ENCODE measurements at regions not wholly inside any gene's neighbourhood (a gene's known extent, or its start where the extent isn't known, plus 50 kb on each side); places are given as distances from the start of the nearest gene placed in this dataset.

DNA sequence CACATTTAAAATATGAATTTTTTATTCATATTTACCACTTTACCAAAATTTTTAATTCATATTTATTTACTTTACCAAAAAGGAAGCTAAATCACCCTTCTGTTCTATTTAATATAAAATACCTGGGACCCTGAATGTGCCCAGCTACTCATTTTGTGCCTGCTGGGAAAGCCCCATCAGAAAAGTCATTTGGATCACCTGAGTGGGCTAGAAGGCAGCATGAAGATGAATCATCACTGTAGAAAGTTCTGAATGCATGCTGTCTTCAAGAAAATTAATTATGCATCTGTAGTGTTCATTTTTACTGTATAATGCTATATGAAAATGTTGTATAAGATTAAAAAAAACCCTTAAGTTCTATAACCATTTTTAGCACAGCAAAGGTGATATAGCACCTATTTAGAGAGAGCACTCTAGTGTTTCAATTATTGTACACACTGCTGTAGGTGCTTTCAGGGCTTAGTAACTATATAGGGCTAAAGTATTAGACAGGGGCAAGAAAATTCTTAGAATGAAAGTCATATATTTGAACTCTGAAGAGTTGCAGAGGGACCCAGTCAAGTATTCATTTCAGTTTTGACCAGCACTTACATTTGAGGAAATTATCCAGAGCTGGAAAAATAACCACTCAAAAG lies 175.1 kb downstream of the NFKBIZ start:
- no peaks in the 10 kb centered on the region for H3K36me3 ChIP-seq (replicated peaks; ENCODE audit: insufficient read depth, low read depth)
- H3K4me1 ChIP-seq (ENCODE audit: insufficient read depth), result no peaks in the 10 kb centered on the region
- H3K27ac ChIP-seq, result no peak overlapping the region
- no peaks in the 10 kb centered on the region for H3K27me3 ChIP-seq
- no peak overlapping the region for H3K4me3 ChIP-seq
- no peaks in the 10 kb centered on the region for H4K20me1 ChIP-seq (ENCODE audit: insufficient read depth, poor library complexity, severe bottlenecking)
- no peaks in the 10 kb centered on the region for H3K9me2 ChIP-seq (replicated peaks; ENCODE audit: insufficient read depth)
- no peaks in the 10 kb centered on the region for H3K79me2 ChIP-seq
- no peak for DNase-seq (ENCODE audit: low spot score)
- H2AFZ ChIP-seq, result no peak overlapping the region
- H3K9me3 ChIP-seq (ENCODE audit: low read depth), result no peaks in the 10 kb centered on the region
- no peak overlapping the region for H3K4me2 ChIP-seq
- TF ChIP-seq EZH2 (IDR thresholded peaks at IDR 0.05; ENCODE audit: borderline replicate concordance), result no peak
- TF ChIP-seq, protein P1, sequence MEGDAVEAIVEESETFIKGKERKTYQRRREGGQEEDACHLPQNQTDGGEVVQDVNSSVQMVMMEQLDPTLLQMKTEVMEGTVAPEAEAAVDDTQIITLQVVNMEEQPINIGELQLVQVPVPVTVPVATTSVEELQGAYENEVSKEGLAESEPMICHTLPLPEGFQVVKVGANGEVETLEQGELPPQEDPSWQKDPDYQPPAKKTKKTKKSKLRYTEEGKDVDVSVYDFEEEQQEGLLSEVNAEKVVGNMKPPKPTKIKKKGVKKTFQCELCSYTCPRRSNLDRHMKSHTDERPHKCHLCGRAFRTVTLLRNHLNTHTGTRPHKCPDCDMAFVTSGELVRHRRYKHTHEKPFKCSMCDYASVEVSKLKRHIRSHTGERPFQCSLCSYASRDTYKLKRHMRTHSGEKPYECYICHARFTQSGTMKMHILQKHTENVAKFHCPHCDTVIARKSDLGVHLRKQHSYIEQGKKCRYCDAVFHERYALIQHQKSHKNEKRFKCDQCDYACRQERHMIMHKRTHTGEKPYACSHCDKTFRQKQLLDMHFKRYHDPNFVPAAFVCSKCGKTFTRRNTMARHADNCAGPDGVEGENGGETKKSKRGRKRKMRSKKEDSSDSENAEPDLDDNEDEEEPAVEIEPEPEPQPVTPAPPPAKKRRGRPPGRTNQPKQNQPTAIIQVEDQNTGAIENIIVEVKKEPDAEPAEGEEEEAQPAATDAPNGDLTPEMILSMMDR (IDR thresholded peaks at IDR 0.05; ENCODE audit: poor library complexity), result no peak
- no peak for TF ChIP-seq EZH2phosphoT487 (IDR thresholded peaks at IDR 0.05; ENCODE audit: low read depth, severe bottlenecking, unreplicated experiment)

DNA sequence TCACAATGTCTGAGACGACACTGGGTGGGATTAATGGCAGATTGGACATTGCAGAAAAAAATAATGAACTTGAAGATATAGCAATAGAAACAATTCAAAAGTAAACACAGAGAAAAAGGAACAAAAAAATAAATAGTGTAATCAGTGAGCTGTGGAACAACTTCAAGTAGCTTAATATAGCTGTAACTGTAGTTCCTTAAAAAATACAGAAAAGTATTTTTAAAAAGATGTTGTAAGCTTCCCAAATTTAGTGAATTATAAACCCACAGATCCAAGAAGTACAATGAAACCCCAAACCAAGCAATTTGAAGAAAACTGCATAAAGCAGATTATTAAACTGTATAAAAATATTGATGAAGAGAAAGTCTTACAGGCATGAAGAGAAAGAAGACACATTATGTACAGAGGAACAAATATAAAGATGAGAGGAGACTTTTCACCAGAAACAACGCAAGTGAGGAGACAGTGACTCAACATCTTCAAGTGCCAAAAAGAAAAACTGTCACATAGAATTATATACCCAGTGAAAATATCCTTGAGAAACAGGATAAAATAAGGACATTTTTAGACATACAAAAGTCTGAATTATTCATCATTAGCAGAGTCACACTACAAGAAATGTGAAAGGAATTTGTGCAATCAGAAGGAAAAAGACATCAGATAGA lies 176.4 kb downstream of the NFKBIZ start:
- Histone ChIP-seq H3K79me2 (no peaks in the 10 kb centered on the region), H3K9me3 (ENCODE audit: low read depth) (no peaks in the 10 kb centered on the region), H4K20me1 (ENCODE audit: insufficient read depth, poor library complexity, severe bottlenecking) (no peaks in the 10 kb centered on the region), H3K4me1 (ENCODE audit: insufficient read depth) (no peaks in the 10 kb centered on the region), H3K9me2 (replicated peaks; ENCODE audit: insufficient read depth) (no peaks in the 10 kb centered on the region), H3K36me3 (replicated peaks; ENCODE audit: insufficient read depth, low read depth) (no peaks in the 10 kb centered on the region), H3K4me2 (no peak overlapping the region), H3K4me3 (no peak overlapping the region), H3K27me3 (no peaks in the 10 kb centered on the region), H2AFZ (no peak overlapping the region), H3K27ac (no peak overlapping the region)
- no peak for DNase-seq (ENCODE audit: low spot score)
- WGBS (ENCODE audit: low lambda C conversion rate, missing lambda C conversion rate), result 85% methylated on average over 2 of the region's 2 CpGs
- TF ChIP-seq EZH2 (IDR thresholded peaks at IDR 0.05; ENCODE audit: borderline replicate concordance) (no peak), EZH2phosphoT487 (IDR thresholded peaks at IDR 0.05; ENCODE audit: low read depth, severe bottlenecking, unreplicated experiment) (no peak)
- TF ChIP-seq, protein P1 (IDR thresholded peaks at IDR 0.05; ENCODE audit: poor library complexity), result no peak

DNA sequence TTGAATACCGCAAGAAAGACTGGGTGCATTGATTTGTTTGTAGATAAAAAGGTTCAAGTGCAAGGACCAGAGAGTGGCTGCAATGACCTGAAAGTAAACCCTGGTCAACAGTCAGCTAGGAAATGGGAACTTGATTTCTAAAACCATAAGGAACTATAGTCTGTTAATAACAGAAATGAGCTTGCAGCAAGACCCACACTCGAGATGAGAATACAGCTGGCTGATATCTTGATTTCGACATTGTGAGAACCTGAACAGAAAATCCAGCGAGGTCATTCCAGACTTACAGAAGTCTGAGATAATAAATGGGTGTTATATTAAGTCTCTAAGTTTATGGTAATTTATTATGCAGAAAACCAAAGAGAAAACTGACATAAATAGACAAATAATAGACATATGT lies 177.3 kb downstream of the NFKBIZ start:
- TF ChIP-seq, protein P1 (IDR thresholded peaks at IDR 0.05; ENCODE audit: poor library complexity), result no peak
- no peak for TF ChIP-seq EZH2phosphoT487 (IDR thresholded peaks at IDR 0.05; ENCODE audit: low read depth, severe bottlenecking, unreplicated experiment)
- no peak for TF ChIP-seq EZH2 (IDR thresholded peaks at IDR 0.05; ENCODE audit: borderline replicate concordance)
- 81% methylated on average over 4 of the region's 4 CpGs for WGBS (ENCODE audit: low lambda C conversion rate, missing lambda C conversion rate)
- H3K9me2 ChIP-seq (replicated peaks; ENCODE audit: insufficient read depth), result no peaks in the 10 kb centered on the region
- no peaks in the 10 kb centered on the region for H3K36me3 ChIP-seq (replicated peaks; ENCODE audit: insufficient read depth, low read depth)
- H3K4me2 ChIP-seq, result no peak overlapping the region
- no peaks in the 10 kb centered on the region for H3K9me3 ChIP-seq (ENCODE audit: low read depth)
- no peak overlapping the region for H3K4me3 ChIP-seq
- H3K27me3 ChIP-seq, result no peaks in the 10 kb centered on the region
- no peaks in the 10 kb centered on the region for H3K79me2 ChIP-seq
- no peaks in the 10 kb centered on the region for H3K4me1 ChIP-seq (ENCODE audit: insufficient read depth)
- no peak overlapping the region for H2AFZ ChIP-seq
- DNase-seq (ENCODE audit: low spot score), result no peak
- H4K20me1 ChIP-seq (ENCODE audit: insufficient read depth, poor library complexity, severe bottlenecking), result no peaks in the 10 kb centered on the region
- H3K27ac ChIP-seq, result no peak overlapping the region
